PC-9 (cell line): ENCODE measurements at regions not wholly inside any gene's neighbourhood (a gene's known extent, or its start where the extent isn't known, plus 50 kb on each side); places are given as distances from the start of the nearest gene placed in this dataset.

ENCODE experiments used
- BruUV-seq: library from RNA; stranded (reverse); fragments of 400-500 nt; replicated peaks from 2 replicates; lab custom pipeline; 2021; lab: Mats Ljungman, UMichigan
- CTCF ChIA-PET: fragments of 300-600 bp; sonication (Branson Sonifier 250); formaldehyde crosslinking; loops from one replicate; lab custom pipeline; 2022; ENCODE audit warnings: antibody characterized with exemption; lab: Charles Lee
- POLR2A ChIA-PET: fragments of 300-600 bp; sonication (Branson Sonifier 250); formaldehyde crosslinking; loops from one replicate; lab custom pipeline; 2022; ENCODE audit warnings: antibody characterized with exemption; ENCODE audit not compliant: unreplicated experiment; lab: Charles Lee
- DNase-seq, 2 experiments: peaks; one replicate each; pipeline versions ENCODE4 v3.0.0 to v3.0.0-alpha.2; 2015 to 2022; ENCODE audit warnings: mixed read lengths in 1 of 2
- H2AFZ ChIP-seq: fragments of 200-600 bp; sonication (generic); 2 replicates; pipeline ENCODE4 v1.8.1; 2017; ENCODE audit warnings: antibody characterized with exemption
- H3F3A ChIP-seq: fragments of 200-600 bp; sonication (generic); 2 replicates; pipeline ENCODE4 v1.8.1; 2017; ENCODE audit warnings: antibody characterized with exemption, mild to moderate bottlenecking, low read depth; ENCODE audit not compliant: insufficient read depth
- H3K27ac ChIP-seq: fragments of 200-600 bp; sonication (generic); 2 replicates; pipeline ENCODE4 v1.6.1; 2016; ENCODE audit warnings: mixed run types
- H3K27me3 ChIP-seq: fragments of 200-600 bp; sonication (generic); 2 replicates; pipeline ENCODE4 v1.6.1; 2016; ENCODE audit warnings: low read depth, mixed run types; ENCODE audit not compliant: insufficient read depth
- H3K36me3 ChIP-seq: fragments of 200-600 bp; sonication (generic); 2 replicates; pipeline ENCODE4 v1.6.1; 2016; ENCODE audit warnings: low read depth, mixed run types
- H3K4me1 ChIP-seq: fragments of 200-600 bp; sonication (generic); replicated peaks from 2 replicates; pipeline ENCODE4 v1.6.1; 2016; ENCODE audit warnings: mixed run types; ENCODE audit not compliant: insufficient read depth
- H3K4me2 ChIP-seq: fragments of 200-600 bp; sonication (generic); 2 replicates; pipeline ENCODE4 v1.6.1; 2017; ENCODE audit warnings: mixed run types
- H3K4me3 ChIP-seq: fragments of 200-600 bp; sonication (generic); 2 replicates; pipeline ENCODE4 v1.6.1; 2016; ENCODE audit warnings: mixed run types
- H3K79me2 ChIP-seq: fragments of 200-600 bp; sonication (generic); 2 replicates; pipeline ENCODE4 v1.6.1; 2017; ENCODE audit warnings: low read depth, mixed run types
- H3K9me2 ChIP-seq: fragments of 200-600 bp; sonication (generic); 2 replicates; pipeline ENCODE4 v1.8.1; 2017; ENCODE audit warnings: mild to moderate bottlenecking; ENCODE audit not compliant: insufficient read depth
- H3K9me3 ChIP-seq: fragments of 200-600 bp; sonication (generic); 2 replicates; pipeline ENCODE4 v1.8.1; 2016; ENCODE audit warnings: low read depth; ENCODE audit not compliant: insufficient read depth
- H4K20me1 ChIP-seq: fragments of 200-600 bp; sonication (generic); 2 replicates; pipeline ENCODE4 v1.8.1; 2017; ENCODE audit not compliant: insufficient read depth
- EZH2 ChIP-seq: fragments of 200-600 bp; sonication (generic); IDR thresholded peaks from 2 replicates; pipeline ENCODE4 v1.8.0; 2017; ENCODE audit warnings: antibody characterized with exemption, low read depth
- intact Hi-C: fragments of 100-400 bp; cut with micrococcal nuclease; formaldehyde crosslinking; loops from one replicate; pipeline ENCODE4 v1.10.0; 2022; ENCODE audit not compliant: unreplicated experiment
- TF ChIP-seq, protein P1 (sequence below): fragments of 200-600 bp; sonication (generic); conservative IDR thresholded peaks from 2 replicates; pipeline ENCODE4 v1.6.1; 2017; ENCODE audit warnings: mixed run types, antibody characterized with exemption, mild to moderate bottlenecking, moderate library complexity

DNA sequence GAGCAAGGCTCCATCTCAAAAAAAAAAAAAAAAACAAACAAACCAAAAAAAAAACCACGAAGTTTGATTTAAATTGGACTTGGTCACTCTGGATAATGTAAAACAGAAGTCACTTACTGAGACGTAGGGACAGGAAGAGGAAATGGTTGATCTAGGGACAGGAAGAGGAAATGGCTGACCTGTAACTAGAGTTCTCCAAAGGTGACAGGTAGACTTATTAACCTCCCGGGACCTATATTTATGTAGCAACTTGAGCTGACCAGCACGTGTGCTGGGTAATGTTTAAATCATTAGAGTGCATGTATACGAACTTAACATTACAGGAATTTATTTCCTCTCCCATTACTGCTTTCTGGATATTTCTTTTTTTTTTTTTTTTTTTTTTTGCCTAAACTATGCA lies 81.5 kb upstream of the DHX40 start:
- CTCF ChIA-PET: interaction anchor here (0.6 kb wide), 1 partner anchor 256 kb away, joined by 5 read pairs; no protein-coding TSS in a partner anchor
- BruUV-seq: no TSS peak

DNA sequence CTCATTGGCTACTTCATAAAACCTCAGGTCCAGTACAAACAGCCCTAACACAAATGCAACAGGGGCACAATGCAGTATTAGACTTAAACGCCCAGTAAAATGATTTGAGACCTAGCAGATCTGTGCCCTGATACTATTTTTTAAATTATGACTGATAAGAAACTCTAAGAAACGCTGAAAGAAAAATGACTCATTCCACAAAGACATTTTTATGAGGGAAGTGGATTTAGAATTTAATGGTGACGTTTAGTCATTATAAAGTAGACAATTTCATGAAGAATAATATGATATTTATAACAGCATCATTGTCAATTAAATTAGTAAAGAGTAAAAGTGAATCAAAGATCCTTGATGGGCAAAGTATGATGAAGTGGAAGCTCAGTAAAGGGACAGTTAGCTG lies 80.4 kb upstream of the DHX40 start:
- intact Hi-C loops: no loop called here
- CTCF ChIA-PET: no interaction called here
- H3K4me3 ChIP-seq: no peak overlapping the region

More for the DNA sequence above, 81.5 kb upstream of the DHX40 start:
- intact Hi-C loops: no loop called here
- Histone ChIP-seq H3K9me3 (no peaks in the 10 kb centered on the region), H3K36me3 (no peaks in the 10 kb centered on the region), H3F3A (no peaks in the 10 kb centered on the region), H3K4me1 (no peaks in the 10 kb centered on the region), H3K4me2 (no peak overlapping the region), H3K9me2 (0 out of 2 replicates have a peak, but pooled peaks cover 3% of the 10 kb centered on the region), H2AFZ (no peak overlapping the region), H3K27ac (no peak overlapping the region), H3K79me2 (no peaks in the 10 kb centered on the region), H3K4me3 (no peak overlapping the region), H3K27me3 (no peaks in the 10 kb centered on the region), H4K20me1 (no peaks in the 10 kb centered on the region)
- POLR2A ChIA-PET: no interaction called here
- TF ChIP-seq EZH2: no peak
- TF ChIP-seq, protein P1, sequence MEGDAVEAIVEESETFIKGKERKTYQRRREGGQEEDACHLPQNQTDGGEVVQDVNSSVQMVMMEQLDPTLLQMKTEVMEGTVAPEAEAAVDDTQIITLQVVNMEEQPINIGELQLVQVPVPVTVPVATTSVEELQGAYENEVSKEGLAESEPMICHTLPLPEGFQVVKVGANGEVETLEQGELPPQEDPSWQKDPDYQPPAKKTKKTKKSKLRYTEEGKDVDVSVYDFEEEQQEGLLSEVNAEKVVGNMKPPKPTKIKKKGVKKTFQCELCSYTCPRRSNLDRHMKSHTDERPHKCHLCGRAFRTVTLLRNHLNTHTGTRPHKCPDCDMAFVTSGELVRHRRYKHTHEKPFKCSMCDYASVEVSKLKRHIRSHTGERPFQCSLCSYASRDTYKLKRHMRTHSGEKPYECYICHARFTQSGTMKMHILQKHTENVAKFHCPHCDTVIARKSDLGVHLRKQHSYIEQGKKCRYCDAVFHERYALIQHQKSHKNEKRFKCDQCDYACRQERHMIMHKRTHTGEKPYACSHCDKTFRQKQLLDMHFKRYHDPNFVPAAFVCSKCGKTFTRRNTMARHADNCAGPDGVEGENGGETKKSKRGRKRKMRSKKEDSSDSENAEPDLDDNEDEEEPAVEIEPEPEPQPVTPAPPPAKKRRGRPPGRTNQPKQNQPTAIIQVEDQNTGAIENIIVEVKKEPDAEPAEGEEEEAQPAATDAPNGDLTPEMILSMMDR: no peak
- no peak for DNase-seq

DNA sequence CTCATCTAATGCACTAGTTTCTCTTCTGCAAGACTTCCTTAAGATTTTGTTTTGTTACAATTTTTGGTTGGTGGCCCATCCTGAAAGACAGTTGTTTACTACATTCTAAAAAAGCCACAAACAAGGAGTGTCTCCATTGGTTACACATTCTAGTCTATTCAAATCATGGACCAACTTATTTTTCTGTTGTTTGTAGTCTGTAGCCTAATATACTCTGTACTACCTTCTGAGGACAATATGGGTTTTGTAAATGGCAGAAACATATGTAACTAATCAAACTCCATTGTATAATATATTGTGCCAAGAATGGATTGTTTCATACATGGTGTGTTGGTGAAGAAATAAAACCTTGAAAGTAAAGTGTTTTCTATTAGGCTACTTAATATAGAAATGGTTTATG lies 79.5 kb upstream of the DHX40 start:
- DNase-seq: no peak
- no peak overlapping the region for H3K4me3 ChIP-seq
- no peaks in the 10 kb centered on the region for H3K36me3 ChIP-seq
- BruUV-seq: no TSS peak
- ChIA-PET CTCF (no interaction called here), POLR2A (no interaction called here)
- no peaks in the 10 kb centered on the region for H3K79me2 ChIP-seq
- no peaks in the 10 kb centered on the region for H3F3A ChIP-seq
- H3K27me3 ChIP-seq: no peaks in the 10 kb centered on the region
- H3K4me1 ChIP-seq: no peaks in the 10 kb centered on the region
- H3K9me2 ChIP-seq: 0 out of 2 replicates have a peak, but pooled peaks cover 3% of the 10 kb centered on the region
- no peak overlapping the region for H3K27ac ChIP-seq
- intact Hi-C loops: no loop called here
- H4K20me1 ChIP-seq: no peaks in the 10 kb centered on the region
- no peaks in the 10 kb centered on the region for H3K9me3 ChIP-seq
- TF ChIP-seq, protein P1: no peak
- no peak for TF ChIP-seq EZH2
- H3K4me2 ChIP-seq: no peak overlapping the region
- H2AFZ ChIP-seq: no peak overlapping the region

More for the DNA sequence above, 80.4 kb upstream of the DHX40 start:
- H3K79me2 ChIP-seq: no peaks in the 10 kb centered on the region
- H3K36me3 ChIP-seq: no peaks in the 10 kb centered on the region
- H3K9me3 ChIP-seq: no peaks in the 10 kb centered on the region
- no peak for DNase-seq
- H4K20me1 ChIP-seq: no peaks in the 10 kb centered on the region
- no peaks in the 10 kb centered on the region for H3K27me3 ChIP-seq
- no peak overlapping the region for H3K27ac ChIP-seq
- no peaks in the 10 kb centered on the region for H3K4me1 ChIP-seq
- POLR2A ChIA-PET: interaction anchor here (0.6 kb wide), 1 partner anchor 200 kb away, joined by 3 read pairs; no protein-coding TSS in a partner anchor
- no peak for TF ChIP-seq EZH2
- TF ChIP-seq, protein P1: no peak
- H2AFZ ChIP-seq: no peak overlapping the region
- BruUV-seq: no TSS peak
- H3K9me2 ChIP-seq: 0 out of 2 replicates have a peak, but pooled peaks cover 3% of the 10 kb centered on the region
- H3K4me2 ChIP-seq: no peak overlapping the region
- no peaks in the 10 kb centered on the region for H3F3A ChIP-seq
